ENCODE measurements at regions not wholly inside any gene's neighbourhood (a gene's known extent, or its start where the extent isn't known, plus 50 kb on each side); places are given as distances from the start of the nearest gene placed in this dataset.
"Not testable (repeated sequence)": the region's sequence is repeated elsewhere in the genome, so short reads cannot be mapped to it uniquely, and the experiment has no call there.

GRCh38 chr6:170142559-170142958 is 148.3 kb downstream of the DLL1 start:
- H3K9ac ChIP-seq (ENCODE audit: low read length): no peak overlapping the region
- no peaks in the 10 kb centered on the region for H3K27me3 ChIP-seq (ENCODE audit: control insufficient read depth, insufficient read depth, low read length)
- no peaks in the 10 kb centered on the region for H3K4me1 ChIP-seq (ENCODE audit: control insufficient read depth, insufficient read depth, low read length)
- no peak overlapping the region for H3K27ac ChIP-seq (ENCODE audit: low read depth, low read length)
- no peaks in the 10 kb centered on the region for H3K36me3 ChIP-seq (ENCODE audit: control insufficient read depth, insufficient read depth, low read length)
- no peak overlapping the region for H3K4me3 ChIP-seq (ENCODE audit: low read length)

- not testable (repeated sequence) for H3K4me1 ChIP-seq (ENCODE audit: control insufficient read depth, insufficient read depth, low read length); H3K27ac ChIP-seq (ENCODE audit: low read depth, low read length); H3K4me3 ChIP-seq (ENCODE audit: low read length); H3K9ac ChIP-seq (ENCODE audit: low read length); H3K27me3 ChIP-seq (ENCODE audit: control insufficient read depth, insufficient read depth, low read length); H3K36me3 ChIP-seq (ENCODE audit: control insufficient read depth, insufficient read depth, low read length)
These were observed 149.8 kb downstream of the DLL1 start for GRCh38 chr6:170141061-170141460.

- Histone ChIP-seq H3K4me1 (ENCODE audit: control insufficient read depth, insufficient read depth, low read length) (no peaks in the 10 kb centered on the region), H3K9ac (ENCODE audit: low read length) (no peak overlapping the region), H3K27ac (ENCODE audit: low read depth, low read length) (no peak overlapping the region), H3K36me3 (ENCODE audit: control insufficient read depth, insufficient read depth, low read length) (no peaks in the 10 kb centered on the region), H3K27me3 (ENCODE audit: control insufficient read depth, insufficient read depth, low read length) (no peaks in the 10 kb centered on the region), H3K4me3 (ENCODE audit: low read length) (no peak overlapping the region)
These were observed 150.7 kb downstream of the DLL1 start for GRCh38 chr6:170140129-170140528.

- no peak overlapping the region for H3K4me3 ChIP-seq (ENCODE audit: low read length)
These were observed 151.3 kb downstream of the DLL1 start for GRCh38 chr6:170139531-170139930.

GRCh38 chr6:170139046-170139445 is 151.8 kb downstream of the DLL1 start:
- H3K36me3 ChIP-seq (ENCODE audit: control insufficient read depth, insufficient read depth, low read length); H3K27me3 ChIP-seq (ENCODE audit: control insufficient read depth, insufficient read depth, low read length); H3K27ac ChIP-seq (ENCODE audit: low read depth, low read length); H3K9ac ChIP-seq (ENCODE audit: low read length); H3K4me3 ChIP-seq (ENCODE audit: low read length); H3K4me1 ChIP-seq (ENCODE audit: control insufficient read depth, insufficient read depth, low read length): not testable (repeated sequence)

More at GRCh38 chr6:170139531-170139930, 151.3 kb downstream of the DLL1 start:
- H3K27ac ChIP-seq (ENCODE audit: low read depth, low read length): no peak overlapping the region
- no peaks in the 10 kb centered on the region for H3K4me1 ChIP-seq (ENCODE audit: control insufficient read depth, insufficient read depth, low read length)
- no peaks in the 10 kb centered on the region for H3K36me3 ChIP-seq (ENCODE audit: control insufficient read depth, insufficient read depth, low read length)
- no peak overlapping the region for H3K9ac ChIP-seq (ENCODE audit: low read length)
- no peaks in the 10 kb centered on the region for H3K27me3 ChIP-seq (ENCODE audit: control insufficient read depth, insufficient read depth, low read length)

GRCh38 chr6:170137911-170138910 is 152.7 kb downstream of the DLL1 start:
- no peaks in the 10 kb centered on the region for H3K36me3 ChIP-seq (ENCODE audit: control insufficient read depth, insufficient read depth, low read length)
- no peak overlapping the region for H3K9ac ChIP-seq (ENCODE audit: low read length)
- no peak overlapping the region for H3K27ac ChIP-seq (ENCODE audit: low read depth, low read length)
- no peak overlapping the region for H3K4me3 ChIP-seq (ENCODE audit: low read length)
- no peaks in the 10 kb centered on the region for H3K27me3 ChIP-seq (ENCODE audit: control insufficient read depth, insufficient read depth, low read length)
- H3K4me1 ChIP-seq (ENCODE audit: control insufficient read depth, insufficient read depth, low read length): no peaks in the 10 kb centered on the region

GRCh38 chr6:170137176-170137891 is 153.5 kb downstream of the DLL1 start:
- Histone ChIP-seq H3K36me3 (ENCODE audit: control insufficient read depth, insufficient read depth, low read length) (no peaks in the 10 kb centered on the region), H3K9ac (ENCODE audit: low read length) (no peak overlapping the region), H3K4me3 (ENCODE audit: low read length) (no peak overlapping the region), H3K27ac (ENCODE audit: low read depth, low read length) (no peak overlapping the region), H3K27me3 (ENCODE audit: control insufficient read depth, insufficient read depth, low read length) (no peaks in the 10 kb centered on the region), H3K4me1 (ENCODE audit: control insufficient read depth, insufficient read depth, low read length) (no peaks in the 10 kb centered on the region)

- Histone ChIP-seq H3K27ac (ENCODE audit: low read depth, low read length) (no peak overlapping the region), H3K4me3 (ENCODE audit: low read length) (no peak overlapping the region), H3K36me3 (ENCODE audit: control insufficient read depth, insufficient read depth, low read length) (no peaks in the 10 kb centered on the region), H3K9ac (ENCODE audit: low read length) (no peak overlapping the region), H3K4me1 (ENCODE audit: control insufficient read depth, insufficient read depth, low read length) (no peaks in the 10 kb centered on the region), H3K27me3 (ENCODE audit: control insufficient read depth, insufficient read depth, low read length) (no peaks in the 10 kb centered on the region)
These were observed 154.2 kb downstream of the DLL1 start for GRCh38 chr6:170136541-170137175.

- Histone ChIP-seq H3K9ac (ENCODE audit: low read length) (no peak overlapping the region), H3K27me3 (ENCODE audit: control insufficient read depth, insufficient read depth, low read length) (no peaks in the 10 kb centered on the region), H3K4me1 (ENCODE audit: control insufficient read depth, insufficient read depth, low read length) (no peaks in the 10 kb centered on the region), H3K27ac (ENCODE audit: low read depth, low read length) (no peak overlapping the region), H3K4me3 (ENCODE audit: low read length) (no peak overlapping the region), H3K36me3 (ENCODE audit: control insufficient read depth, insufficient read depth, low read length) (no peaks in the 10 kb centered on the region)
These were observed 154.9 kb downstream of the DLL1 start for GRCh38 chr6:170135821-170136471.

- Histone ChIP-seq H3K4me1 (ENCODE audit: control insufficient read depth, insufficient read depth, low read length) (no peaks in the 10 kb centered on the region), H3K9ac (ENCODE audit: low read length) (no peak overlapping the region), H3K36me3 (ENCODE audit: control insufficient read depth, insufficient read depth, low read length) (no peaks in the 10 kb centered on the region), H3K27me3 (ENCODE audit: control insufficient read depth, insufficient read depth, low read length) (no peaks in the 10 kb centered on the region), H3K4me3 (ENCODE audit: low read length) (no peak overlapping the region), H3K27ac (ENCODE audit: low read depth, low read length) (no peak overlapping the region)
These were observed 155.4 kb downstream of the DLL1 start for GRCh38 chr6:170135461-170135820.

- H3K27ac ChIP-seq (ENCODE audit: low read depth, low read length): no peak overlapping the region
- H3K9ac ChIP-seq (ENCODE audit: low read length): no peak overlapping the region
- H3K4me1 ChIP-seq (ENCODE audit: control insufficient read depth, insufficient read depth, low read length): no peaks in the 10 kb centered on the region
These were observed 156.1 kb downstream of the DLL1 start for GRCh38 chr6:170134471-170135440.

More at GRCh38 chr6:170134471-170135440, 156.1 kb downstream of the DLL1 start:
- H3K4me3 ChIP-seq (ENCODE audit: low read length): no peak overlapping the region
- H3K36me3 ChIP-seq (ENCODE audit: control insufficient read depth, insufficient read depth, low read length): no peaks in the 10 kb centered on the region
- H3K27me3 ChIP-seq (ENCODE audit: control insufficient read depth, insufficient read depth, low read length): no peaks in the 10 kb centered on the region

Data from rectal smooth muscle tissue (tissue), 1 donor.